ENCODE measurements at regions not wholly inside any gene's neighbourhood (a gene's known extent, or its start where the extent isn't known, plus 50 kb on each side); places are given as distances from the start of the nearest gene placed in this dataset.

GRCh38 chr2:71951718-71952404, 195.8 kb downstream of the CYP26B1 start:
- no peak for DNase-seq

GRCh38 chr2:71951083-71951468, 196.6 kb downstream of the CYP26B1 start:
- no peak for DNase-seq

GRCh38 chr2:71950256-71951082, 197.2 kb downstream of the CYP26B1 start:
- no peak for DNase-seq

- DNase-seq = no peak
Measured at GRCh38 chr2:71949537-71949798, 198.2 kb downstream of the CYP26B1 start.

GRCh38 chr2:71948781-71949536, 198.7 kb downstream of the CYP26B1 start:
- no peak for DNase-seq

GRCh38 chr2:71947809-71948208, 199.9 kb downstream of the CYP26B1 start:
- no peak for DNase-seq

- DNase-seq = no peak
Measured at GRCh38 chr2:71945603-71945959, 202.1 kb downstream of the CYP26B1 start.

GRCh38 chr2:71944806-71945602, 202.7 kb downstream of the CYP26B1 start:
- DNase-seq = no peak

GRCh38 chr2:71944183-71944550, 203.5 kb downstream of the CYP26B1 start:
- no peak for DNase-seq

- DNase-seq = no peak
Measured at GRCh38 chr2:71943238-71944182, 204.2 kb downstream of the CYP26B1 start.

- DNase-seq = no peak
Measured at GRCh38 chr2:71941726-71942525, 205.7 kb downstream of the CYP26B1 start.

- no peak for DNase-seq
Measured at GRCh38 chr2:71940695-71941094, 207.0 kb downstream of the CYP26B1 start.

- DNase-seq = no peak
Measured at GRCh38 chr2:71939588-71940535, 207.8 kb downstream of the CYP26B1 start.

GRCh38 chr2:71938659-71939587, 208.7 kb downstream of the CYP26B1 start:
- no peak for DNase-seq

GRCh38 chr2:71938108-71938507, 209.6 kb downstream of the CYP26B1 start:
- no peak for DNase-seq

GRCh38 chr2:71937396-71937795, 210.3 kb downstream of the CYP26B1 start:
- no peak for DNase-seq

GRCh38 chr2:71936076-71937030, 211.3 kb downstream of the CYP26B1 start:
- DNase-seq = no peak
